GM18517 (cell line): ENCODE measurements at regions not wholly inside any gene's neighbourhood (a gene's known extent, or its start where the extent isn't known, plus 50 kb on each side); places are given as distances from the start of the nearest gene placed in this dataset.
"Not testable (repeated sequence)": the region's sequence is repeated elsewhere in the genome, so short reads cannot be mapped to it uniquely, and the experiment has no call there.

Experiments
- ATAC-seq: cut with Tn5 transposase; IDR thresholded peaks from one replicate; pipeline ENCODE4 v1.9.1; 2021; ENCODE audit warnings: mild to moderate bottlenecking, moderate library complexity; ENCODE audit not compliant: unreplicated experiment

GRCh38 chr10:117782276-117782675 lies 239.7 kb downstream of the EMX2 start:
- no peak for ATAC-seq

- no peak for ATAC-seq
Observed at GRCh38 chr10:117783698-117784395, 241.3 kb downstream of the EMX2 start.

GRCh38 chr10:117784776-117785175 lies 242.2 kb downstream of the EMX2 start:
- ATAC-seq = no peak

GRCh38 chr10:117788911-117789310 lies 246.4 kb downstream of the EMX2 start:
- no peak for ATAC-seq

DNA sequence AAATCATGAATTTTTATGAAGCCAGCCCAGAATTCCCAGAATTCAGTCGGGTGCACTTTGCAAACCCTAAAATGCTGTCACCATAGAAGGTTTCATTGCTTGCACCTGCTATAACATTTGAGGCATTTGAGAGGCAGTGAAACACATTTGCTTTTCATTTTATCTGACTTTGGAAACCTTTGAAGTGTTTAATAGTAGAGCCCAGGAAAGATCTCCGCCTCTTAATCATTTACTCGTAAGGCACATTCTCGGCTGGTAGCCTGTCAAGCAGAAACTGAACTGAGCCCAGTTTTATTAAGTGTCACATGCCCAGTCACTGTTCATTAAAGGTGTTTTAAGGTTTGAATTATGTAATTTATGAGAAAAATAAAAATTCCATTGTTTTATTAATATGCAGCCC lies 247.6 kb downstream of the EMX2 start:
- no peak for ATAC-seq

- ATAC-seq = no peak
Observed at GRCh38 chr10:117790621-117791020, 248.1 kb downstream of the EMX2 start.

DNA sequence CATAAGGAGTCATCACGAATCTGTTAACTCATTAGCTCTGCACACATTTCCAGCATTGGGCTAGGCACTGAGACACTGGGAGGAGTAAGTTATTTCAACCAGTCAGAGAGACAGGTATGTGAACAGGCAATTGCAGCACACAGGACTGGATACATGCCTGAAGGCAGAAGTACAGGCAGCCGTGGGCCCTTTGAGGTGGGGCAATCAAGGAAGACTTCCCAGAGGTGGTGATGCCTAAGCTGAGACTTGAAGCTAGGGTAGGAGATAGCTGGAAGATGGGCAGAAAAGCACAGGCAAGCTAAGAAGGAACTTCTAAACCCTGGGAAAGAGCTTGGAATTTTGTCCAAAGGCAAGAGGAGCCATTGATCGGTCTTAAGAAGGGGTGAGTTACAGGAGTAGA lies 249.7 kb downstream of the EMX2 start:
- ATAC-seq = no peak

- no peak for ATAC-seq
Observed at GRCh38 chr10:117796130-117796745, 250.5 kb downstream of the RAB11FIP2 start.

- ATAC-seq = no peak
Observed at GRCh38 chr10:117797296-117797695, 249.4 kb downstream of the RAB11FIP2 start.

DNA sequence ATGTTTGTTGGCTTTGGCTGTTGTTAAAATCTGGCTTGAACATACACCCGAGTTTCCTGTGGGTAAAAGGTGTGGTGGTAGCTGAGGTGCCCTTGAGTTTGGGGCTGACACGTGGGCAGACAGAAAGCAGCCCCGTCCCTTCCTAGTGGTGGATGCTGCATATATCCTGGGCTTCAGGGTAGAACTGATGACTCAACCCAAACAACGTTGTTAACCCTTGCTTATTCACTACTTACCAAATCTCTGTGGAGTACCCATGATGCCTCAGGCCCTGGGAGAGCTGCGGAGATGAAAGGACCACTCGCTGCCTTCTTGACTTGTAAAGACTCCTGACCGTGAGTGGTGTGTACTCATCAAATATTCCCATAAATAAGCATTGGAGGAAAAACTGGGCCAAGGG lies 245.1 kb downstream of the RAB11FIP2 start:
- ATAC-seq = no peak

GRCh38 chr10:117804470-117805011 lies 242.2 kb downstream of the RAB11FIP2 start:
- no peak for ATAC-seq

- no peak for ATAC-seq
Observed at GRCh38 chr10:117805139-117805538, 241.6 kb downstream of the RAB11FIP2 start.

- ATAC-seq = no peak
Observed at GRCh38 chr10:117807441-117807840, 239.3 kb downstream of the RAB11FIP2 start.

GRCh38 chr10:117815816-117816215 lies 230.9 kb downstream of the RAB11FIP2 start:
- ATAC-seq = not testable (repeated sequence)

DNA sequence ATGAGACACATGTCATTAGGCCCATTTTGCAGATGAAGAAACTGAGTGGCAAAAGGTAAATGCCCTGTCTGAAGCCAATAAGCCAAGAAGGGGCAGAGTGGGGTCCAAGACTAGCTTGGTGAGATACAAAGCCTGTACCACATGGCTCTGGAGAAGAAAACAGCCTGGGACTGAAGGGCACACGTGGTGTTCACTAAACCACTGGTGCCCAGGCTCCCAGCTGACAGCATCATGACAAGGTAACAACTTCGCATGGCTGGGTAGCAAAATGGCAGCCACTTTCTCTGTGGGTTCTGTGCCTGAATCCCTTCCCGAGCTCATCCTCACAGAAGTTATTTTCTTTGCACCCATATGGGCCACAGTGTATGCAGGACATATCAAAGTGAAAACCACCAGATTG lies 229.6 kb downstream of the RAB11FIP2 start:
- no peak for ATAC-seq

GRCh38 chr10:117818721-117819120 lies 228.0 kb downstream of the RAB11FIP2 start:
- ATAC-seq = no peak

DNA sequence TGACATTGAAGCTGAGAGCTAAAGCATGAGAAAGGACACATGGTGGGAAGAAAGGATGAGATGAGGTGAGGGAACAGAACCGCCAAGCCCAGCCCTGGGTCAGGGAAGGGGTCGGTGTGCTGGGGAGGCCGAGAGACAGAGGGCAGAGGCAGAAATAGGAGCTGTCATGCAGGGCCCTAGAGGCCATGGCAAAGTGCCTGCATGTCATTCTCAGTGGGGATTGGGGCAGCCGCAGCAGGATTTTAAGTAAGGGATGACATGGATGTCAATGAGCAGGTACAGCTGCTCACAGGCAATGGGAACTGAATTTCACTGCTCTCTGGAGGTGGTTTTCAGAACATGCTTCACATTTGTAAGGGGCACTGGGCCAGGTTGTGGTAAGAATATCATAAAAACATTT lies 227.4 kb downstream of the RAB11FIP2 start:
- ATAC-seq = no peak

DNA sequence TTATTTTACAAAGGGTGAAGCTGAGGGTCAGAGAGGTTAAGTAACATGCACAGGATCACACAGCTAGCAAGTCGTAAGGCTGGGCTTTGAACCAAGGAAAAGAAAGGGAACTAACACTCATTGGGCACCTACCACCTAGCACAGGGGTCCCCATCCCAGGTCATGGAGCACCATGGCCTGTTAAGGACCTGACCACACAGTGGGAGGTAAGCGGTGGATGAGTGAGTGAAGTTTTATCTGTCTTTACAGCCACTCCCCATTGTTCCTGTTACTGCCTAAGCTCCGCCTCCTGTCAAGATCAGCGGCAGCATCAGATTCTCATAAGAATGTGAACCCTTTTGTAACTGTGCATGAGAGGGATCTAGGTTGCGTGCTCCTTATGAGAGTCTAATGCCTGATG lies 222.8 kb downstream of the RAB11FIP2 start:
- no peak for ATAC-seq

GRCh38 chr10:117830205-117830604 lies 216.5 kb downstream of the RAB11FIP2 start:
- no peak for ATAC-seq

DNA sequence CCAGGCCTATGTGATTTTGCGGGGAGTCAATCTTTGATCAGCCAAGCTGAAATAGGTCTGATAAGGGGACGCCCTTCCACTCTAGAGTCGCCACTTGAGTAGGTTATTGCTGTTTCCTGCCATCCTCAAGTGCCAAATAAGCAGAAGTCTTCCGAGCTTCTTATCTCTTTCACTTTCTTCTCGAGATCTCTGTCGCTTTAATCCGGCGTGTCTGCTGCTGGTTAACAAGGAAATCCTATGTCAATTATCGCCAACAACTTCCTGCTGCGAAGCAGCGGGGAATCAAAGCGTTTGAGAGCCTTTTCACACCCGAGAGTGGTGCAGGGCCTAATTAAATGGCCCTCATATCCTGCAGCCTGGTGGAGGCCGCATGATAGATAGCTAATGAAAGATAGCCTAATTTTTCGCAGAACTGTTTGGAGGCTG lies 215.9 kb downstream of the RAB11FIP2 start:
- no peak for ATAC-seq

GRCh38 chr10:117838500-117839498 lies 207.9 kb downstream of the RAB11FIP2 start:
- not testable (repeated sequence) for ATAC-seq
